SK-N-SH treated with all-trans-retinoic acid at 6 μM for 48 hours (cell line): ENCODE measurements at regions not wholly inside any gene's neighbourhood (a gene's known extent, or its start where the extent isn't known, plus 50 kb on each side); places are given as distances from the start of the nearest gene placed in this dataset.

Source experiments
- ATAC-seq: fragments of 200-7000 bp; cut with Tn5 transposase; 3 replicates; pipeline ENCODE4 v1.9.1; 2020; ENCODE audit warnings: mild to moderate bottlenecking, moderate library complexity
- ARNTL ChIP-seq: fragments of 450-650 bp; formaldehyde crosslinking; IDR thresholded peaks from 2 replicates; pipeline ENCODE4 v1.5.0; 2020; ENCODE audit warnings: low read depth, mild to moderate bottlenecking, moderate library complexity, borderline replicate concordance
- BACH2 ChIP-seq: fragments of 250-450 bp; sonication (Bioruptor Pico); IDR thresholded peaks from 2 replicates; pipeline ENCODE4 v1.9.0; 2021; ENCODE audit warnings: mild to moderate bottlenecking, borderline replicate concordance
- CSDC2 ChIP-seq: fragments of 250-450 bp; sonication (Bioruptor Pico); IDR thresholded peaks from 2 replicates; pipeline ENCODE4 v1.5.0; 2020; ENCODE audit warnings: mild to moderate bottlenecking, moderate library complexity
- ESRRG ChIP-seq: fragments of 250-450 bp; sonication (Bioruptor Pico); IDR thresholded peaks from 2 replicates; pipeline ENCODE4 v1.6.1; 2021; ENCODE audit warnings: mild to moderate bottlenecking
- GLIS3 ChIP-seq: fragments of 250-450 bp; sonication (Bioruptor Pico); IDR thresholded peaks from 2 replicates; pipeline ENCODE4 v1.5.0; 2020; ENCODE audit warnings: mild to moderate bottlenecking, moderate library complexity
- POU6F1 ChIP-seq: fragments of 250-450 bp; sonication (Bioruptor Pico); IDR thresholded peaks from 2 replicates; pipeline ENCODE4 v1.8.0; 2021; ENCODE audit warnings: low read depth, mild to moderate bottlenecking, moderate library complexity, borderline replicate concordance
- PPARA ChIP-seq: fragments of 250-450 bp; sonication (Bioruptor Pico); IDR thresholded peaks from 2 replicates; pipeline ENCODE4 v1.5.0; 2020; ENCODE audit warnings: mild to moderate bottlenecking, borderline replicate concordance
- RARB ChIP-seq: fragments of 250-450 bp; sonication (Bioruptor Pico); IDR thresholded peaks from 2 replicates; pipeline ENCODE4 v1.8.0; 2021; ENCODE audit warnings: mild to moderate bottlenecking, moderate library complexity
- TCF4 ChIP-seq: fragments of 250-450 bp; sonication (Bioruptor Pico); IDR thresholded peaks from 2 replicates; pipeline ENCODE4 v1.8.0; 2021; ENCODE audit warnings: mild to moderate bottlenecking, moderate library complexity, borderline replicate concordance
- TOX ChIP-seq: fragments of 250-450 bp; sonication (Bioruptor Pico); IDR thresholded peaks from 2 replicates; pipeline ENCODE4 v1.8.0; 2021; ENCODE audit warnings: mild to moderate bottlenecking, moderate library complexity, borderline replicate concordance
- TSHZ2 ChIP-seq: fragments of 250-450 bp; sonication (Bioruptor Pico); IDR thresholded peaks from 2 replicates; pipeline ENCODE4 v1.5.0; 2020; ENCODE audit warnings: mild to moderate bottlenecking, moderate library complexity
- ZC3H10 ChIP-seq: fragments of 250-450 bp; sonication (Bioruptor Pico); IDR thresholded peaks from 2 replicates; pipeline ENCODE4 v1.5.1; 2021; ENCODE audit warnings: mild to moderate bottlenecking, moderate library complexity
- ZFP3 ChIP-seq: fragments of 250-450 bp; sonication (Bioruptor Pico); IDR thresholded peaks from 2 replicates; pipeline ENCODE4 v1.5.0; 2020; ENCODE audit warnings: mild to moderate bottlenecking, moderate library complexity
- ZNF565 ChIP-seq: fragments of 450-650 bp; formaldehyde crosslinking; conservative IDR thresholded peaks from 2 replicates; pipeline ENCODE4 v1.5.0; 2020; ENCODE audit warnings: low read depth, mild to moderate bottlenecking, moderate library complexity
- ZNF70 ChIP-seq: fragments of 450-650 bp; formaldehyde crosslinking; IDR thresholded peaks from 2 replicates; pipeline ENCODE4 v1.5.0; 2020; ENCODE audit warnings: mild to moderate bottlenecking, moderate library complexity
- ZNF8 ChIP-seq: fragments of 450-650 bp; formaldehyde crosslinking; IDR thresholded peaks from 2 replicates; pipeline ENCODE4 v1.5.0; 2020; ENCODE audit warnings: mild to moderate bottlenecking, moderate library complexity
- TF ChIP-seq, protein P1 (sequence below): fragments of 250-450 bp; sonication (Bioruptor Pico); IDR thresholded peaks from 2 replicates; pipeline ENCODE4 v1.5.1; 2020; ENCODE audit warnings: low read depth, mild to moderate bottlenecking, moderate library complexity
- TF ChIP-seq, protein P2 (sequence below): fragments of 250-450 bp; sonication (Bioruptor Pico); IDR thresholded peaks from 2 replicates; pipeline ENCODE4 v1.8.0; 2020; ENCODE audit warnings: mild to moderate bottlenecking, moderate library complexity, borderline replicate concordance

DNA sequence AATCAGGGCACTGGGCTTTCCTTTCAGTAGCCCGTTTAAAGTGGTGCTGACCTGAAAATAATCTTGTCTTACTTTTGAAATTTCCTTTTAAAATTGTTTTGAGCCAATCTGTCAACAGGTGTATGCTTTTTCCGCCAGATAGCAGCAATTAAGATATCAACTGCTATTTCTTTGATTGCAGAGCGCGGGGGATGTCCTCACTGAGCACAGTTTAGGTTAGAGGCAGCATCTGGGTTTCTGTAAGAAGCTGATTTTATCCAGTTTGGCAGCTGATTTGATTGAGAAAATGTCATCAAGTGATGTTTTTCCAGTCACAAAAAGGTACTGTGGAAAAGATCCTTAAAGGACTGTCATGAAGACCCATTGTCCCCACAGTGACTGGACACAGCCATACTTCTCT lies 371.8 kb downstream of the ADAMTS20 start (continued):
- TF ChIP-seq, protein P1, sequence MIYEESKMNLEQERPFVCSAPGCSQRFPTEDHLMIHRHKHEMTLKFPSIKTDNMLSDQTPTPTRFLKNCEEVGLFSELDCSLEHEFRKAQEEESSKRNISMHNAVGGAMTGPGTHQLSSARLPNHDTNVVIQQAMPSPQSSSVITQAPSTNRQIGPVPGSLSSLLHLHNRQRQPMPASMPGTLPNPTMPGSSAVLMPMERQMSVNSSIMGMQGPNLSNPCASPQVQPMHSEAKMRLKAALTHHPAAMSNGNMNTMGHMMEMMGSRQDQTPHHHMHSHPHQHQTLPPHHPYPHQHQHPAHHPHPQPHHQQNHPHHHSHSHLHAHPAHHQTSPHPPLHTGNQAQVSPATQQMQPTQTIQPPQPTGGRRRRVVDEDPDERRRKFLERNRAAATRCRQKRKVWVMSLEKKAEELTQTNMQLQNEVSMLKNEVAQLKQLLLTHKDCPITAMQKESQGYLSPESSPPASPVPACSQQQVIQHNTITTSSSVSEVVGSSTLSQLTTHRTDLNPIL, result no peak
- TF ChIP-seq RARB (no peak), BACH2 (CRISPR knock-in tag) (no peak), ZNF565 (no peak), PPARA (CRISPR knock-in tag) (no peak)

- no peak for ATAC-seq
- TF ChIP-seq PPARA (CRISPR knock-in tag), result no peak
These were observed 372.5 kb downstream of the ADAMTS20 start for GRCh38 chr12:43179486-43179885.

- TF ChIP-seq BACH2 (CRISPR knock-in tag) (no peak), RARB (no peak), TOX (CRISPR knock-in tag) (no peak), TSHZ2 (no peak), PPARA (CRISPR knock-in tag) (no peak), TCF4 (CRISPR knock-in tag) (no peak), ZFP3 (no peak), POU6F1 (no peak), ZNF70 (CRISPR knock-in tag) (no peak)
- TF ChIP-seq, protein P2, sequence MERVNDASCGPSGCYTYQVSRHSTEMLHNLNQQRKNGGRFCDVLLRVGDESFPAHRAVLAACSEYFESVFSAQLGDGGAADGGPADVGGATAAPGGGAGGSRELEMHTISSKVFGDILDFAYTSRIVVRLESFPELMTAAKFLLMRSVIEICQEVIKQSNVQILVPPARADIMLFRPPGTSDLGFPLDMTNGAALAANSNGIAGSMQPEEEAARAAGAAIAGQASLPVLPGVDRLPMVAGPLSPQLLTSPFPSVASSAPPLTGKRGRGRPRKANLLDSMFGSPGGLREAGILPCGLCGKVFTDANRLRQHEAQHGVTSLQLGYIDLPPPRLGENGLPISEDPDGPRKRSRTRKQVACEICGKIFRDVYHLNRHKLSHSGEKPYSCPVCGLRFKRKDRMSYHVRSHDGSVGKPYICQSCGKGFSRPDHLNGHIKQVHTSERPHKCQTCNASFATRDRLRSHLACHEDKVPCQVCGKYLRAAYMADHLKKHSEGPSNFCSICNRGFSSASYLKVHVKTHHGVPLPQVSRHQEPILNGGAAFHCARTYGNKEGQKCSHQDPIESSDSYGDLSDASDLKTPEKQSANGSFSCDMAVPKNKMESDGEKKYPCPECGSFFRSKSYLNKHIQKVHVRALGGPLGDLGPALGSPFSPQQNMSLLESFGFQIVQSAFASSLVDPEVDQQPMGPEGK (CRISPR knock-in tag), result no peak
- TF ChIP-seq, protein P1, result no peak
- TF ChIP-seq, all 23 proteins: peak for 0
- ATAC-seq, result no peak
These were observed 374.7 kb downstream of the ADAMTS20 start for GRCh38 chr12:43177276-43177675.

GRCh38 chr12:43169115-43169681 lies 382.8 kb downstream of the ADAMTS20 start:
- ATAC-seq, result no peak
- no peak for TF ChIP-seq POU6F1
- no peak for TF ChIP-seq ZNF565

GRCh38 chr12:43167691-43168090 lies 384.3 kb downstream of the ADAMTS20 start:
- ATAC-seq, result no peak
- no peak for TF ChIP-seq TSHZ2
- no peak for TF ChIP-seq ESRRG (CRISPR knock-in tag)
- TF ChIP-seq ZNF70 (CRISPR knock-in tag), result no peak
- no peak for TF ChIP-seq BACH2 (CRISPR knock-in tag)
- TF ChIP-seq ZNF8, result no peak
- TF ChIP-seq PPARA (CRISPR knock-in tag), result no peak
- TF ChIP-seq TOX (CRISPR knock-in tag), result no peak
- no peak for TF ChIP-seq ZC3H10 (CRISPR knock-in tag)
- no peak for TF ChIP-seq GLIS3 (CRISPR knock-in tag)
- TF ChIP-seq ARNTL (CRISPR knock-in tag), result no peak
- TF ChIP-seq ZNF565, result no peak
- no peak for TF ChIP-seq CSDC2
